Hepatic stellate cell (primary cell): ENCODE measurements at regions not wholly inside any gene's neighbourhood (a gene's known extent, or its start where the extent isn't known, plus 50 kb on each side); places are given as distances from the start of the nearest gene placed in this dataset.

ENCODE experiments used
- DNase-seq: peaks from one replicate; pipeline ENCODE4 v3.0.0; 2011; ENCODE audit warnings: low spot score

- DNase-seq = no peak
Observed at GRCh38 chr9:107870221-107870620, 380.7 kb upstream of the KLF4 start.

- no peak for DNase-seq
Observed at GRCh38 chr9:107869111-107869510, 379.5 kb upstream of the KLF4 start.

GRCh38 chr9:107868186-107868585 is 378.6 kb upstream of the KLF4 start:
- no peak for DNase-seq

GRCh38 chr9:107867738-107868137 is 378.2 kb upstream of the KLF4 start:
- DNase-seq = no peak

GRCh38 chr9:107866711-107867311 is 377.2 kb upstream of the KLF4 start:
- DNase-seq = no peak

GRCh38 chr9:107863396-107863795 is 373.8 kb upstream of the KLF4 start:
- DNase-seq = no peak

GRCh38 chr9:107862881-107863280 is 373.3 kb upstream of the KLF4 start:
- DNase-seq = no peak

- no peak for DNase-seq
Observed at GRCh38 chr9:107862323-107862722, 372.8 kb upstream of the KLF4 start.

- DNase-seq = no peak
Observed at GRCh38 chr9:107861075-107861474, 371.5 kb upstream of the KLF4 start.

GRCh38 chr9:107858260-107858659 is 368.7 kb upstream of the KLF4 start:
- no peak for DNase-seq

GRCh38 chr9:107856633-107857032 is 367.1 kb upstream of the KLF4 start:
- DNase-seq = no peak

GRCh38 chr9:107855164-107855563 is 365.6 kb upstream of the KLF4 start:
- DNase-seq = no peak

GRCh38 chr9:107853461-107853860 is 363.9 kb upstream of the KLF4 start:
- DNase-seq = no peak

- no peak for DNase-seq
Observed at GRCh38 chr9:107852891-107853290, 363.3 kb upstream of the KLF4 start.

GRCh38 chr9:107850653-107851052 is 361.1 kb upstream of the KLF4 start:
- DNase-seq = no peak

GRCh38 chr9:107847978-107848964 is 358.7 kb upstream of the KLF4 start:
- no peak for DNase-seq

- no peak for DNase-seq
Observed at GRCh38 chr9:107842530-107842929, 353.0 kb upstream of the KLF4 start.

- no peak for DNase-seq
Observed at GRCh38 chr9:107841076-107841475, 351.5 kb upstream of the KLF4 start.

- DNase-seq = no peak
Observed at GRCh38 chr9:107839371-107839770, 349.8 kb upstream of the KLF4 start.

GRCh38 chr9:107838766-107839165 is 349.2 kb upstream of the KLF4 start:
- no peak for DNase-seq

- no peak for DNase-seq
Observed at GRCh38 chr9:107836300-107836699, 346.7 kb upstream of the KLF4 start.

GRCh38 chr9:107833295-107833694 is 343.7 kb upstream of the KLF4 start:
- no peak for DNase-seq

- no peak for DNase-seq
Observed at GRCh38 chr9:107832871-107833270, 343.3 kb upstream of the KLF4 start.
